Left ventricle myocardium inferior (tissue), 1 donor: ENCODE measurements at regions not wholly inside any gene's neighbourhood (a gene's known extent, or its start where the extent isn't known, plus 50 kb on each side); places are given as distances from the start of the nearest gene placed in this dataset.

Experiments
- DNase-seq: peaks from one replicate; pipeline ENCODE4 v3.0.0-alpha.2; 2020
- H3K27ac ChIP-seq: fragments of 200-600 bp; replicated peaks from 2 replicates; pipeline ENCODE4 v1.8.0; 2021
- H3K27me3 ChIP-seq: fragments of 200-600 bp; 2 replicates; pipeline ENCODE4 v1.8.0; 2021; ENCODE audit warnings: low read depth
- H3K36me3 ChIP-seq: fragments of 200-600 bp; 2 replicates; pipeline ENCODE4 v1.8.0; 2021
- H3K4me1 ChIP-seq: fragments of 200-600 bp; 2 replicates; pipeline ENCODE4 v1.8.0; 2021
- H3K4me3 ChIP-seq: fragments of 200-600 bp; 2 replicates; pipeline ENCODE4 v1.8.0; 2021; ENCODE audit warnings: mild to moderate bottlenecking, moderate library complexity
- H3K9me3 ChIP-seq: fragments of 200-600 bp; replicated peaks from 2 replicates; pipeline ENCODE4 v1.8.0; 2021
- CTCF ChIP-seq: fragments of 200-600 bp; IDR thresholded peaks from 2 replicates; pipeline ENCODE4 v1.8.0; 2021; ENCODE audit warnings: antibody characterized with exemption, mild to moderate bottlenecking, borderline replicate concordance
- intact Hi-C: fragments of 100-400 bp; cut with micrococcal nuclease; formaldehyde crosslinking; loops from one replicate; pipeline ENCODE4 v1.11.0; 2022
- donor health status: DM: no; HTN: yes; CAD: no; lungs with severe emphysema.

DNA sequence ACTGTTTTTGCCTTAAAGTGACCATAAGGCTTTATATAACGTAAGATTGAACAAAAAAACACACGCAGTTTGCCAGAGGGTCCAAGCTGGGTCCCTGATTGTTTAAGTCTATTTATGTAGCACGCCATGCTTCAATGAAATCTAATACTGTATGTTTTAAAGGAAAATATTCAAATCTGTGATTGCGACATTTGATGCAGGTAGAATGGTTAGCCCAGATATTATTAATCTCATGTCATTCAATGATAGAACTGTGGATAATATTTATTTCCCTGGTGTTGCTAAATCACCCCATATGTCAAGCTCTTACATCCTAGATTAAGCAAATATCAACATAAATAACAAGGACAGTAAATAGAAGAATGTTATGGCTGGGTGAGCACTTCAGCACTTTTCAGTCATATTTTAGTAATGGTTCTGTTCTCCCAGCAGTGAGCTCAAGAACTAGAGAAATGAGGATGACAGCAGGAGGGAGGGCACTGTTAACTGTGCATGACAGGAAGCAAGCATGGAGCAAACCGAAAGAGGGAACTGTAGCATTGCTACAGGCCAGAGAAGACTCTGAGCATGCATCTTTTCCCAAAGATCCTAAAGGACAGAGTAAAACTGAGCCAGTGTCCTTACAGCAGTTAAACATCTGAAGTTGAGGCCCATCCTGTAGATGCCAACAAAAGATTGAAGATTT lies 465.7 kb upstream of the MGAT4C start:
- H3K4me1 ChIP-seq, result no peaks in the 10 kb centered on the region
- DNase-seq, result no peak
- no peaks in the 10 kb centered on the region for H3K9me3 ChIP-seq
- intact Hi-C loops, result no loop called here
- no peak overlapping the region for H3K27ac ChIP-seq
- no peak for TF ChIP-seq CTCF
- H3K4me3 ChIP-seq, result no peak overlapping the region
- no peaks in the 10 kb centered on the region for H3K27me3 ChIP-seq
- no peaks in the 10 kb centered on the region for H3K36me3 ChIP-seq

- Histone ChIP-seq H3K4me3 (no peak overlapping the region), H3K27ac (no peak overlapping the region), H3K36me3 (no peaks in the 10 kb centered on the region), H3K9me3 (no peaks in the 10 kb centered on the region), H3K27me3 (no peaks in the 10 kb centered on the region), H3K4me1 (no peaks in the 10 kb centered on the region)
- DNase-seq, result no peak
- intact Hi-C loops, result no loop called here
- no peak for TF ChIP-seq CTCF
Observed at GRCh38 chr12:86719381-86719780, 463.2 kb upstream of the MGAT4C start.

DNA sequence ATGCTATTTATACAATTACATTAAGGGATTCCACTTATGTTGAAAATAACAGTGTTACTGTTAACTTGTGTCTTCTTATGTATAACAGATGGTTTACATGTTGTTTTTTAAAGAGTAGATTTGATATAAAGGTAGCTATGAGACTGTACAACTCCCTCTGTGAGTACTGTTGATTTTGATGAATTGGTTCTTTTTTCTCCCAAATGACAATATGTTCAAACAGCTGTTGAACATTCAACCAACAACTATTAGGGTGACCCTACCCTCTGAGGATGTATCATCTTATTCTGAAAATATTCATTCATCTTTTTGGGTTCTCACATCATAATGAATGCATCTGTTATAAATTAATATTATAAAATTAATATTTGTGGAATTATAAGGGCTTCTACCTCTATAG lies 456.9 kb upstream of the MGAT4C start:
- intact Hi-C loops, result no loop called here
- no peak overlapping the region for H3K4me3 ChIP-seq

GRCh38 chr12:86712425-86712843 lies 456.2 kb upstream of the MGAT4C start:
- no peak overlapping the region for H3K27ac ChIP-seq
- intact Hi-C loops, result no loop called here
- no peaks in the 10 kb centered on the region for H3K36me3 ChIP-seq
- H3K4me3 ChIP-seq, result no peak overlapping the region
- H3K27me3 ChIP-seq, result no peaks in the 10 kb centered on the region
- H3K9me3 ChIP-seq, result peaks cover 7% of the 10 kb centered on the region
- no peak for DNase-seq
- H3K4me1 ChIP-seq, result no peaks in the 10 kb centered on the region
- no peak for TF ChIP-seq CTCF

More for the DNA sequence above, 456.9 kb upstream of the MGAT4C start:
- H3K27me3 ChIP-seq, result no peaks in the 10 kb centered on the region
- H3K9me3 ChIP-seq, result peaks cover 7% of the 10 kb centered on the region
- no peak for DNase-seq
- H3K36me3 ChIP-seq, result no peaks in the 10 kb centered on the region
- no peaks in the 10 kb centered on the region for H3K4me1 ChIP-seq
- no peak for TF ChIP-seq CTCF
- H3K27ac ChIP-seq, result no peak overlapping the region

GRCh38 chr12:86711731-86712130 lies 455.5 kb upstream of the MGAT4C start:
- peaks cover 7% of the 10 kb centered on the region for H3K9me3 ChIP-seq
- H3K27me3 ChIP-seq, result no peaks in the 10 kb centered on the region
- intact Hi-C loops, result no loop called here
- TF ChIP-seq CTCF, result no peak
- DNase-seq, result no peak
- H3K4me3 ChIP-seq, result no peak overlapping the region
- H3K36me3 ChIP-seq, result no peaks in the 10 kb centered on the region
- H3K4me1 ChIP-seq, result no peaks in the 10 kb centered on the region
- no peak overlapping the region for H3K27ac ChIP-seq
